ENCODE measurements at regions not wholly inside any gene's neighbourhood (a gene's known extent, or its start where the extent isn't known, plus 50 kb on each side); places are given as distances from the start of the nearest gene placed in this dataset.

DNA sequence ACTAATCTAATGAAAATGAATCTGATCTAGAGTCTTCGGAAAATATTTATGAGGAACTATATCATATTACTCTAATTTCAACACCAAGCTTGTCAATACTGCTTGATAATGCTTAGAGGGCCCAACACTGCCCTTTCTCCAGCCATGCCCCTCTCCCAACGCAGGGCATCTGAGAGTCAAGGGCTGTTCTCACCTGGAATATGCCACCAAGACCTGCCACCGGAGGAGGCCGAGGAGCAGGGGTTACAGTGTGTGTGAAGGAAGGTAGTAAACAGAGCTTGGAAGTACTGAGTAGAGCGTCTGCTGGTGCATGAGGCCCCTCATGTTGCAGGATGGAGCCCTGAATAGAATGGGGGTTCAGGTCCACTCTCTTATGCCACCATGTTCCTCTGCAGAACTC, 301.3 kb upstream of the MPDZ start:
- TF ChIP-seq, protein P1, sequence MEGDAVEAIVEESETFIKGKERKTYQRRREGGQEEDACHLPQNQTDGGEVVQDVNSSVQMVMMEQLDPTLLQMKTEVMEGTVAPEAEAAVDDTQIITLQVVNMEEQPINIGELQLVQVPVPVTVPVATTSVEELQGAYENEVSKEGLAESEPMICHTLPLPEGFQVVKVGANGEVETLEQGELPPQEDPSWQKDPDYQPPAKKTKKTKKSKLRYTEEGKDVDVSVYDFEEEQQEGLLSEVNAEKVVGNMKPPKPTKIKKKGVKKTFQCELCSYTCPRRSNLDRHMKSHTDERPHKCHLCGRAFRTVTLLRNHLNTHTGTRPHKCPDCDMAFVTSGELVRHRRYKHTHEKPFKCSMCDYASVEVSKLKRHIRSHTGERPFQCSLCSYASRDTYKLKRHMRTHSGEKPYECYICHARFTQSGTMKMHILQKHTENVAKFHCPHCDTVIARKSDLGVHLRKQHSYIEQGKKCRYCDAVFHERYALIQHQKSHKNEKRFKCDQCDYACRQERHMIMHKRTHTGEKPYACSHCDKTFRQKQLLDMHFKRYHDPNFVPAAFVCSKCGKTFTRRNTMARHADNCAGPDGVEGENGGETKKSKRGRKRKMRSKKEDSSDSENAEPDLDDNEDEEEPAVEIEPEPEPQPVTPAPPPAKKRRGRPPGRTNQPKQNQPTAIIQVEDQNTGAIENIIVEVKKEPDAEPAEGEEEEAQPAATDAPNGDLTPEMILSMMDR (IDR thresholded peaks at IDR 0.05), result no peak
- Histone ChIP-seq H3K4me3 (no peak overlapping the region), H3K4me1 (ENCODE audit: control insufficient read depth in 1 of 2, low read depth in 2 of 2) (no peaks in the 10 kb centered on the region), H3K9me3 (no peaks in the 10 kb centered on the region), H3K36me3 (no peaks in the 10 kb centered on the region), H3K27me3 (replicated peaks; ENCODE audit: insufficient read depth) (no peaks in the 10 kb centered on the region), H3K27ac (no peak overlapping the region)
- no peak for ATAC-seq (ENCODE audit: insufficient number of reproducible peaks, low FRiP score, low read depth)
- DNase-seq (ENCODE audit: low spot score), result no peak

DNA sequence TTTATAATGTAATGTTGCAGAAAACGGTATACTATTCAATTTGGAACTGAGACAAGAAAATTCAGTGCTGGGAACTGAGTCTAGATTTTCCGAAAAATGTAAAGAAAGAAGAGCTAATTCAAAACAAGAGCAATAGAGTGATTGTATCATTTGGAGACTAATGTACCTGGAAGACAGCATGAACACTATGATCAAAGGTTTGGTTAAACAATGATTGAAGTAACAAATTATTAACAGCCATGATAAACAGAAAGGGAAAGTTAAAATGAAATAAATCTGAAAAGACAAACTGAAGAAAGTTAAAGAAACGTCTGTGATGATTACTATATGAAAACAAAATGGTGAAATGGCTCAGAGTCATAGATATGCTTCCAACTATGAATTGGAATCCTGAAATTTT, 300.6 kb upstream of the MPDZ start:
- Histone ChIP-seq H3K27me3 (replicated peaks; ENCODE audit: insufficient read depth) (no peaks in the 10 kb centered on the region), H3K4me3 (no peak overlapping the region), H3K36me3 (no peaks in the 10 kb centered on the region), H3K9me3 (no peaks in the 10 kb centered on the region), H3K4me1 (ENCODE audit: control insufficient read depth in 1 of 2, low read depth in 2 of 2) (no peaks in the 10 kb centered on the region), H3K27ac (no peak overlapping the region)
- DNase-seq (ENCODE audit: low spot score) (no peak), ATAC-seq (ENCODE audit: insufficient number of reproducible peaks, low FRiP score, low read depth) (no peak)
- TF ChIP-seq, protein P1 (IDR thresholded peaks at IDR 0.05), result no peak

DNA sequence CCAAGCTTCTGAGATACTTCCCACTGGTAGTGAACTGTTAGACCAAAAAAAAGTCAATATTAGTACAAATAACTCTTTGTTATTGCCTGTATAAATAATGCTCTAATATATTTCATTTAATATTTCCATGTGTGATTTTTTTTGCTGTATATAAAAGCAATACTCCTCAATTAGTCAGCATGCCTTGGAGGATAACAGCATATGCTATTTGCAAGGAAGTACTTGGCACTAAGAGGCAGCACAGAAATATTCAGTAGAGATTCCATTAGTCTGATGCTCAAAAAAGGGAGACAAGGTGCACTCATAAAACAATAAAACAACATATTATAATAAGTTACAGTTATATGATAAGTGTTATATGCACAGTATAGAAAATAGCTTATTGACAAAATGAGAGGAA, 296.6 kb upstream of the MPDZ start:
- ATAC-seq (ENCODE audit: insufficient number of reproducible peaks, low FRiP score, low read depth), result no peak
- DNase-seq (ENCODE audit: low spot score), result no peak
- Histone ChIP-seq H3K9me3 (no peaks in the 10 kb centered on the region), H3K27ac (no peak overlapping the region), H3K27me3 (replicated peaks; ENCODE audit: insufficient read depth) (no peaks in the 10 kb centered on the region), H3K4me1 (ENCODE audit: control insufficient read depth in 1 of 2, low read depth in 2 of 2) (peaks cover 0 to 3% of the 10 kb centered on the region in 2 donors), H3K36me3 (no peaks in the 10 kb centered on the region), H3K4me3 (no peak overlapping the region)
- TF ChIP-seq, protein P1 (IDR thresholded peaks at IDR 0.05), result no peak

GRCh38 chr9:13575558-13575957, 296.1 kb upstream of the MPDZ start:
- ATAC-seq (ENCODE audit: insufficient number of reproducible peaks, low FRiP score, low read depth) (no peak), DNase-seq (ENCODE audit: low spot score) (no peak)
- no peaks in the 10 kb centered on the region for H3K9me3 ChIP-seq
- TF ChIP-seq, protein P1 (IDR thresholded peaks at IDR 0.05), result no peak
- no peaks in the 10 kb centered on the region for H3K27me3 ChIP-seq (replicated peaks; ENCODE audit: insufficient read depth)
- no peak overlapping the region for H3K27ac ChIP-seq
- no peak overlapping the region for H3K4me3 ChIP-seq
- H3K36me3 ChIP-seq, result no peaks in the 10 kb centered on the region
- peaks cover 0 to 8% of the 10 kb centered on the region in 2 donors for H3K4me1 ChIP-seq (ENCODE audit: control insufficient read depth in 1 of 2, low read depth in 2 of 2)

DNA sequence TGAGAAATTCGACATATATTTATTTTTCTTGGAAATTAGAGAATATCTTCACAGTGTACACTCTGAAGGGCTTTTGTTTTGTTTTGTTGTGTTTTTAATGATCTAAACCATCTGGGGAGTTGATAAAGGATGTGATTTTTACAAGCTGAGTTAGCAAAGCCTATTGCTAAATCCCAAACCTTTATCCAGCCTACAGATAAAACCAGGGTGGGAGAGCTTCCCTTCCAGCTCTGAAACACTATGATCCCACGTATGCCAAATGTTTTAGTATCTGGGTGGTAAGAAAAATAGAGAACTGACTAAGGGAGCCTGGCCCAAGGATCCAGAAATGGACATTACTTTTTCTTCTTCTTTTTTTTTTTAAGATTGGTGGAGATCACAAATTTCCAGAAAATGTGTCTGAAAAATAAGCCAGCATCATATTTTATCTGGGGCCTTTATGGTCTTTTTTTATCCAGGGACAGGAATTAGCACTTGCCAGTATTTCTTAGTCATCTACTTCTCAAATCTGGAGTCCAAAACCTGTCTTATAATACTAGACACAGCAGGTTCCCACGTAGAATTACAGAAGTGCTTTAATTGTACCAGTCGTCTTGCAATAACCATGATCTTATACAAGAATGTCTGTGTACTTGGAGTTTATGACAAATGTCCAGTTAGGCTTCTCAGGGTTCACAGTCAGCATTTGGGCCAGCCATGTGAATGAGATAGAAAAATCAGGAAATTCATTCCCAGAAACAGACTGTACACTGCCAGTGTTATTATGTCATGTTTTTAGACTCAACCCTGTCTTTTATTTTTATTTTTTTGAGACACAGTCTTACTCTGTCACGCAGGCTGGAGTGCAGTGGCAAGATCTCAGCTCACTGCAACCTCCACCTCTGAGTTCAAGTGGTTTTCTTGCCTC, 290.8 kb upstream of the MPDZ start:
- peak; percentile 81 for ATAC-seq (ENCODE audit: insufficient number of reproducible peaks, low FRiP score, low read depth)
- TF ChIP-seq, protein P1 (IDR thresholded peaks at IDR 0.05), result no peak
- H3K27ac ChIP-seq, result peak overlapping the region; percentile 84 to 87
- H3K27me3 ChIP-seq (replicated peaks; ENCODE audit: insufficient read depth), result no peaks in the 10 kb centered on the region
- peaks cover 20 to 34% of the 10 kb centered on the region in 2 donors for H3K4me1 ChIP-seq (ENCODE audit: control insufficient read depth in 1 of 2, low read depth in 2 of 2)
- H3K4me3 ChIP-seq, result peak overlapping the region; percentile 22
- no peaks in the 10 kb centered on the region for H3K36me3 ChIP-seq
- no peak for DNase-seq (ENCODE audit: low spot score)
- H3K9me3 ChIP-seq, result no peaks in the 10 kb centered on the region

Data from thoracic aorta (tissue), 2 donors.